Activated T-helper 1 cell treated with anti-CD3 and anti-CD28 coated beads, Interleukin-12 subunit alpha, Interleukin-12 subunit beta, Interleukin-2, Interleukin-4 antibody, amounts not matched to agents 30 ng/mL and 10 ng/mL and 1 ng/mL, durations not matched to agents 14 hours and 24 hours and 36 hours (primary cell): ENCODE measurements at regions not wholly inside any gene's neighbourhood (a gene's known extent, or its start where the extent isn't known, plus 50 kb on each side); places are given as distances from the start of the nearest gene placed in this dataset.

Source experiments
- DNase-seq: peaks from one replicate; pipeline ENCODE4 v3.0.0; 2021; ENCODE audit warnings: low spot score
- H3K27ac Mint-ChIP-seq: one replicate; pipeline ENCODE4 v1.8.0; 2021; ENCODE audit warnings: mild to moderate bottlenecking, mixed read lengths
- H3K27me3 Mint-ChIP-seq: one replicate; pipeline ENCODE4 v1.8.0; 2022; ENCODE audit warnings: mild to moderate bottlenecking, moderate library complexity, mixed read lengths; ENCODE audit not compliant: insufficient read depth
- H3K36me3 Mint-ChIP-seq: one replicate; pipeline ENCODE4 v1.8.0; 2021; ENCODE audit warnings: low read depth, mixed read lengths
- H3K4me1 Mint-ChIP-seq: one replicate; pipeline ENCODE4 v1.8.0; 2021; ENCODE audit warnings: low read depth, mixed read lengths
- H3K4me3 Mint-ChIP-seq: one replicate; pipeline ENCODE4 v1.8.0; 2021; ENCODE audit warnings: mild to moderate bottlenecking, moderate library complexity, mixed read lengths
- H3K9me3 Mint-ChIP-seq: one replicate; pipeline ENCODE4 v1.8.0; 2021; ENCODE audit warnings: mixed read lengths
- intact Hi-C: fragments of 100-400 bp; cut with micrococcal nuclease; formaldehyde crosslinking; loops from one replicate; pipeline ENCODE4 v1.15.1; 2024

DNA sequence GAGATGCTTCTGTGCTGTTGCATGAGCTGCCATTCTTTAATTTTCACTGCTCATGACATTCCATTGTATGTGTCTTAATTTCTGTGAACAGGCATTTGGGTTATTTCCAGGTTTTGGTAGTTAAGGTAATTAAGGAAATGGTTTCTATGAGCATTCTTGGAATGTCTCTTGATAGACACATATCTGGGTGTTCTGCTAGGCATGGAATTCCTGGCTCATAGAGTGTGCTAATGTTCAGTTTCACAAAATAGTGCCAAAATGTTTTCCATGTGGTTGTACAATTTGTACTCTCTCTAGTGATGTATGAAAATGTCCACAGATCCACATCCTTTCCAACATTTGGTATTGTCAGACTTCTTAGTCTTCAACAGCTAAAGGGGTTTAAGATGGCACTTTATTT, 680.9 kb upstream of the SGCG start:
- H3K27me3 Mint-ChIP-seq, result no peaks in the 10 kb centered on the region
- H3K4me3 Mint-ChIP-seq, result no peak overlapping the region
- H3K9me3 Mint-ChIP-seq, result peaks cover 4% of the 10 kb centered on the region
- H3K36me3 Mint-ChIP-seq, result no peaks in the 10 kb centered on the region
- intact Hi-C loops, result no loop called here
- no peak overlapping the region for H3K27ac Mint-ChIP-seq
- DNase-seq, result no peak
- no peaks in the 10 kb centered on the region for H3K4me1 Mint-ChIP-seq

DNA sequence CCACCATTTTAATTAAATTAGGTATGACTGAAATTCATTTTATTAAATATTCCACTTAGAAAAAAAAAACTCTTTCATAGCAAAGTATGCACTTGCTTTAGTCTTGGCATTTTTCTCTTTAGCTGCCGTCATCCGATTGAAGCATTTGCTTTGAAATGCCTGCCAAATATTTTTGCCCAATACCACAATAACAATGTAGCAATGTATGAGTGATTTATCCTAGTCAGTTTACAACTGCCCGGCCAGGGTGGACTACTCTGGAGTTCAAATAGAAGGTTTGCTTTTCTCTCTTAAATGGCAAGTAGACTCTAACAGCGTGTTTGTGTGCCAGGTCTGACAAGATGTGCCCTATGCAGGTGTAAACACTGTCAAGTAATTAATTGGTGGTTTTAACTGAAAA, 675.3 kb upstream of the SGCG start:
- intact Hi-C loops, result no loop called here
- Mint-ChIP-seq H3K27ac (no peak overlapping the region), H3K27me3 (no peaks in the 10 kb centered on the region), H3K9me3 (peaks cover 6% of the 10 kb centered on the region), H3K4me1 (no peaks in the 10 kb centered on the region), H3K4me3 (no peak overlapping the region), H3K36me3 (no peaks in the 10 kb centered on the region)
- no peak for DNase-seq

DNA sequence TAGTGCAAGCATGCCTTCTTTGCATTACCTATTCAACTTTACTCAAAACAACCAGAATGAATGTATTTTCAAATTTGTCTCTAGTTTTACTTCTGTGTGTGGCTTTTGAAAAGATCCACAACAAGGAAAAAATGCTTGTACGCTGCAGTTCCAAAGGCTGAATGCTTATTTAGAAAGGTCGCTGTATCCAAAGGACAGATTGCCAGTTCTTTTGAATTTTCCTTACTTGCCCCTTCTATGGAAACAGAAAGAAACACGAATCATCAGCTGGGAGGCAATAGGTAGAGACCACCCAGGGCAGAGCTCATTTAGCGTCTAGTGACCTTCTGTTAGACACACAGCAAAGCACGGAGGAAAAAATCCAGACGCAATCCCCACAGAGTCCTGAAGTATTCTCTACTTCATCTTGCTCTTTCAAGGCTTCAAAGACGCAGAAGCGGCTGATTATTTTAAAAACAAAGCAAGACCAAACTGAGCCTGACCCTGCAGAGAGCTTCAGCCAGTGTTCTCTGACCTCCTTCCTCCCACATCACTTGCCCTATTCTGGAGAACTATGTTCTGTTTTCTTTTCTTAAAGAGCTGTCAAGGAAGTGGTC, 674.6 kb upstream of the SGCG start:
- DNase-seq, result no peak
- Mint-ChIP-seq H3K27me3 (no peaks in the 10 kb centered on the region), H3K9me3 (peaks cover 6% of the 10 kb centered on the region), H3K4me3 (no peak overlapping the region), H3K27ac (no peak overlapping the region), H3K36me3 (no peaks in the 10 kb centered on the region), H3K4me1 (no peaks in the 10 kb centered on the region)
- intact Hi-C loops, result no loop called here

DNA sequence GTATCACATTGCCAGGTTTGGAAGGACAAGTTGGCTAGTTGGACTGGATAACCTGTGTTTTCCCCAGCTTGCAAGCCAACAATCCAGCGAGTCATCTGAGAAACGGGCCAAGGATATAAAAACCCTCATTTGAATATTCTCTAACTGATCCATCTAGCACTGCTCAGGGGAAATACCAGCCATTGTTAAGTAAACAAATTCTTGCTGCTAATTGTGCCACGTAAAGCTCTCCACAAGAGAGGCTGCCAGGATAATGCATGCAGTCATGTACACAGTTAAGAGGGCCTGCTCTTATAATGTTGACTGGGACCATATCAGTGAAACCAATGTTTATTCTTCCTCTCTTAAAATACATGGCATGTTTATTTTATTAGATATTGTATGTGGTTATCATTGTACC, 663.2 kb upstream of the SGCG start:
- no peaks in the 10 kb centered on the region for H3K36me3 Mint-ChIP-seq
- intact Hi-C loops, result no loop called here
- no peak for DNase-seq

DNA sequence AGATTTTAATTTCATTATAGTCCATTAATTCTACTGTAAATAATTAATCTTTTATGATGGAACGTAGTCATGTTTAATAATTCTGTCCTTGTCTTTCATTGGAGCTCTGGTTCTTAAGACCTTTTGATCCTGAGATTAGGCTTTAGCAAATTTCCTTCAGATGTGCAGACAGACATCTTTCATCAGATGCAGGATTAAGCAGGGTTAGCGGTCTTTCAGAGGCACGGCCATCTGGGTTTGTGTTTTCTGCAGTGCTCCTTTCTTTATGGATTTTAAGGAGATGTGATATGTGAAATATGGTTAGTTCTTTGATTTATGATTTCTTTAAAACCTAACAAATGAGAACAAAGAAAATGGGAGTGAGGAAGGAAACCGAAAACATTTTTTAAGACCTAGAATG, 643.9 kb upstream of the SGCG start:
- no peak for DNase-seq
- Mint-ChIP-seq H3K27me3 (no peaks in the 10 kb centered on the region), H3K27ac (no peak overlapping the region), H3K36me3 (no peaks in the 10 kb centered on the region), H3K9me3 (peaks cover 26% of the 10 kb centered on the region), H3K4me1 (no peaks in the 10 kb centered on the region), H3K4me3 (no peak overlapping the region)
- intact Hi-C loops, result no loop called here

More for the DNA sequence above, 663.2 kb upstream of the SGCG start:
- Mint-ChIP-seq H3K27me3 (no peaks in the 10 kb centered on the region), H3K4me1 (no peaks in the 10 kb centered on the region), H3K27ac (no peak overlapping the region), H3K4me3 (no peak overlapping the region), H3K9me3 (peaks cover 18% of the 10 kb centered on the region)

DNA sequence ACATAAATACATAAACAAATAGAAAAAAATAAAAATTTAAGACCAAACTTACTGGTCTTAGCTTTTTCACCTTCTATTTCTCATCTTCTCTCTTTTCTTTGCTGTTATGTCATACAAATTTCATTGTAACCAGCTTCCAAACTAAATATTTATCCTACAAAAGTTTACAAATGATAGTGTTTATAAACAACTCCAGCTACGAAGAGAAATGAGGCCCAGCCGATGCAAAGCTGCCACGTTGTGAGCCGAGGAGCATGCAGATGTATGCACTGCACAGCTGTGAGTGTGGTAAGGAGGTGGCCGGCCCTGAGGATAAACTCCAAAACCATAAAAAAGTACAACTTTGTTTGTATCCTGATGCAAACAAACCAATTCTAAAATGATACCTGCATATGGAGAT, 642.4 kb upstream of the SGCG start:
- Mint-ChIP-seq H3K9me3 (peaks cover 22% of the 10 kb centered on the region), H3K27ac (no peak overlapping the region), H3K27me3 (no peaks in the 10 kb centered on the region), H3K4me3 (no peak overlapping the region), H3K36me3 (no peaks in the 10 kb centered on the region), H3K4me1 (no peaks in the 10 kb centered on the region)
- intact Hi-C loops, result no loop called here
- no peak for DNase-seq

DNA sequence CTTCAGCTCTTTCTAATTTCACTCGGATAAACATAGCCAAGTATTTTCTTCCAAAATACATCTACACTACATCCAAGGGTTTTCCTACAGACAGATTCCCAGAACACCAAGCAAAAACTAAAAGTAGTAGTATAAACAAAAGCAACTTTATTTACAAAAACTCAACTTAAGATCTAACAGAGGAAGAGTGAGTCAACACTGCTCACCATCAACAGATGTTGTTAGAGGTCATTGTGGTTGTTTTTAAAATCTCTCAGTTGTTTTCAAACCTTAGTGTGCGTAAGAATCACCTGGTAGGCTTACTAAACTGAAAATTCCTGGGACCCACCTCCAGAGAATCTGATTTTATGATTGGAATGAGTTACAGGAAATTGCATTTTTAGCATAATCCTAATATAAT, 631.7 kb upstream of the SGCG start:
- Mint-ChIP-seq H3K4me3 (no peak overlapping the region), H3K4me1 (no peaks in the 10 kb centered on the region), H3K27ac (no peak overlapping the region), H3K27me3 (no peaks in the 10 kb centered on the region), H3K36me3 (no peaks in the 10 kb centered on the region), H3K9me3 (peaks cover 30% of the 10 kb centered on the region)
- intact Hi-C loops, result no loop called here
- no peak for DNase-seq

DNA sequence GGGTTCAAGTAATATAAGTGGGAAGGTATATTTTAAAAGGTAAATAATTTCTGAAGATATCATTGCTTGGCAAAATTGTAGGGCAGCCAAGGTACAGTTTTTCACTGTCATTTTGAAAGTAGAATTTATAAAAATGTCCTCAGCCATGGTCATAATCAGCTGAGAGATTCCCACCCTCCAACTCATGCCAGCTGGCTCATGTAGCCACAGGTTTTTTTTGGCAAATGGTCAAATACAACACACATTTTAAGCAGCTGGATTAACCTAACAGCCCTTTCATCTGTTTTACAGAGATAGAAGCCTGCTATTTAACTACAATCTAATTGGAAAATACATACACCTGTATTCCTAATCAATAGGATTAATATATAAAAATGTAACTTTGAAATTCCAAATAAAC, 619.2 kb upstream of the SGCG start:
- intact Hi-C loops, result no loop called here
- H3K9me3 Mint-ChIP-seq, result peaks cover 16% of the 10 kb centered on the region
- H3K27me3 Mint-ChIP-seq, result no peaks in the 10 kb centered on the region

DNA sequence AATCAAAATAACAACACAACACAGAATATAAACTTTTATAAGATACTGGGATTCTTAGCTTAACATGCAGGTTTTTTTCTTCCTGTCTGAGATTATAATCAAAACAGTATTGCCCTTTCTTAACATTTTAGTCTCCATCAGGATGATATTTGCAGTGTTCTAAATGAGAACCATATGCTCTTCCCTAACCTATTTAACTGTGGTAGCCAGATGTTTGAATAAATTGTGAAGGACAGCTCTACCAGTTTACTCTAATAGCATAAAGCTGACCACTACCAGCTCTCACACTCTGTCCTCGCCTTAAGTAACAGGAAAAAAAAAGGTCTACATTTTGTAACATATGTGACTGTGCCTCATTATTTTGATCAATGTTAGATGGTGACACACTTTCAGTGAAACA, 618.7 kb upstream of the SGCG start:
- intact Hi-C loops, result no loop called here
- Mint-ChIP-seq H3K9me3 (peaks cover 13% of the 10 kb centered on the region), H3K4me1 (no peaks in the 10 kb centered on the region), H3K4me3 (no peak overlapping the region), H3K27ac (no peak overlapping the region), H3K36me3 (no peaks in the 10 kb centered on the region), H3K27me3 (no peaks in the 10 kb centered on the region)
- no peak for DNase-seq

More for the DNA sequence above, 619.2 kb upstream of the SGCG start:
- no peak for DNase-seq
- H3K27ac Mint-ChIP-seq, result no peak overlapping the region
- H3K4me1 Mint-ChIP-seq, result no peaks in the 10 kb centered on the region
- no peak overlapping the region for H3K4me3 Mint-ChIP-seq
- H3K36me3 Mint-ChIP-seq, result no peaks in the 10 kb centered on the region

DNA sequence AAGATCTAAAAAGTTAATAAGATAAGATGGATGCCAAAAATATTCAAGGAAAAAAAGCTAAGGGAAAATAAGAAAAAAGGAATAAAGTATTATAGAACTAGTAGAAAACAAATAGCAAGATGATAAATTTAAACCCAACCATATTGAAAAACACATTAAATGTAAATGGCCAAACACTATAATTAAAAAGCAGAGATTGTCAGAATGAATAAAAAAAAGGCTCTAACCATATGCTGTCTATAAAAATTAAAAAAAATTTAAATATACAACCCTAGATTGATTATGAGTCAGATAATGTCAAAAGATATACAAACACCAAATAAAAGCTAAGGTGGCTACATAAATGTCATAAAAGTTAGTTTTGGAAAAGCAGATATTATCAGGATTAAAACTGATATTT, 617.5 kb upstream of the SGCG start:
- no peaks in the 10 kb centered on the region for H3K27me3 Mint-ChIP-seq
- DNase-seq, result no peak
- intact Hi-C loops, result no loop called here
- no peak overlapping the region for H3K4me3 Mint-ChIP-seq
- H3K9me3 Mint-ChIP-seq, result peaks cover 22% of the 10 kb centered on the region
- H3K27ac Mint-ChIP-seq, result no peak overlapping the region
- H3K4me1 Mint-ChIP-seq, result no peaks in the 10 kb centered on the region
- no peaks in the 10 kb centered on the region for H3K36me3 Mint-ChIP-seq

DNA sequence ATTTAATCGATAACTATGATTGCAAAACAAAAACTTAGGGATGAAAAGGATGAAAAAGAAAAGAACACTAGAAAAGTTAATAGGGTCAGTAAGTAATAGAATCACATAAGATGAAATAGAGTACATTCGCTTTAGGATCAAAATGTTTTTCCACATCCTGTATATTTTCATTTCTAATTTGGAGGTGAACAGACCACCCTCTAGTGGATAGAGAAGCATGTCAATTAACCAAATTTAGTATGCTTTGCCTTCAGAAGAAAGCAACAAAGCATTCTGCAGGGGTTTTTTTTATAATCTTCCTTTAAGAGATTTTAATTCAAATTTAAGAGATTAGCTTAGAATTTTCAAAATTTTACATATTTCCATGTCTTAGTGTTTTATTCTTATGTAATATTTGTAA, 611.0 kb upstream of the SGCG start:
- no peak overlapping the region for H3K4me3 Mint-ChIP-seq
- no peaks in the 10 kb centered on the region for H3K4me1 Mint-ChIP-seq
- H3K9me3 Mint-ChIP-seq, result peaks cover 16% of the 10 kb centered on the region
- H3K27ac Mint-ChIP-seq, result no peak overlapping the region
- no peaks in the 10 kb centered on the region for H3K27me3 Mint-ChIP-seq
- intact Hi-C loops, result no loop called here
- no peaks in the 10 kb centered on the region for H3K36me3 Mint-ChIP-seq
- no peak for DNase-seq

DNA sequence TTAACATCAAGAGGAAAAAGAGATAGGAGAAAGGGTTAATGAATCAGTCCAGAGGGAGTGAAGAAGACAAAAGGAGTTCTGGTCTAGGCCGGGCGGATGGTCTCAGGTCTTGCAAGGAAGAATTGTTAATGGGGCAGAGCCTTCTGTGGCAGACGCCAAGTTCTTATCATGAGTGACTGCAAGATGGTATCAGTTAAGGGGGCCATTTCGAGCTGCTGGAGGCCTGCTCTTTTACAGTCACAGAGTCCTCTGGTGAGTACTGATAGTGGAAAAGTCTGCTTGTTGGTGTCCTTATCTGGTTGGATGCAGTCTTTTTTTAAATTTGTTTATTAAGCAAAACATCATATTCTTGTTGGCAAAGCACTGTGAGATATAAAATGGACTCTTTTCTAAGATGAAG, 590.9 kb upstream of the SGCG start:
- Mint-ChIP-seq H3K36me3 (no peaks in the 10 kb centered on the region), H3K9me3 (peaks cover 24% of the 10 kb centered on the region), H3K4me3 (no peak overlapping the region), H3K4me1 (no peaks in the 10 kb centered on the region), H3K27me3 (no peaks in the 10 kb centered on the region), H3K27ac (no peak overlapping the region)
- no peak for DNase-seq
- intact Hi-C loops, result no loop called here

DNA sequence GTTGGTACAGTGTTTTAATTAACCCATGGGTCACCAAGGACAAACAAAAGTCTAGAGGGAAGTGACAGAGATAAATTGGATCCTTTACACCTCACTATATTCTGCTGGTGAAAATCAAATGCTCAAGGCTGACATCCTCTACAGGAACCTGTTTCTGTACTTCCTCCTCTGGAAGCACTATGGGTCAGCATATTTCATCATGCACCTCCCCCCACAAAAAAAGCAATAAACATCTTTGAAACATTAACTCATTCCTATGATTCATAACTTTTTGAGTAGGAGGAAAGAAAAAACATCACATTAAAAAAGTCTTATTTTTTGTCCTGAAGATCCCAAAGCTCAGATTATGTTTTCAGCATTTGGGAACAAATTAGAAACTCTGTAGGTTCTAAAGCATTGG, 588.3 kb upstream of the SGCG start:
- Mint-ChIP-seq H3K27ac (no peak overlapping the region), H3K4me3 (no peak overlapping the region), H3K27me3 (no peaks in the 10 kb centered on the region), H3K9me3 (peaks cover 11% of the 10 kb centered on the region), H3K4me1 (no peaks in the 10 kb centered on the region), H3K36me3 (no peaks in the 10 kb centered on the region)
- DNase-seq, result no peak
- intact Hi-C loops, result no loop called here

DNA sequence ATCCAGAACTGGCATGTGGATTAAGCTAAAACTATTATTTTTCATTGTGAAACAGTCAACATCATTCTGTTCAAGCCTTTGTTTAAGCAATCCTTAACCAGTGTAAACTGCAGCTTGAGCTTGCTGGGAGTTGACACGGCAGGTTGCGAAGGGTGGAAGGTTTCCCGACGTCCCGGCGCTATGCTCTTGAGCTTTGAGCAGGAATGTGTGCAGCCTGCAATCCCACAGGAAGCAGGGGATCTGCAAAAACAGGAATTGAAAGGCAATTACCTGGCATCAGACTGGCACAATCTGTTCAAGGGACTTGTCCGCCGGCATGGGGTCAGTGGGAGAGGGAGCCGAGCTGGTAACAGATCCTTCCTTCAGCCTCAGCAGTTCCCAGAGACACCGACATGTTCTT, 586.7 kb upstream of the SGCG start:
- H3K27ac Mint-ChIP-seq, result no peak overlapping the region
- H3K4me3 Mint-ChIP-seq, result no peak overlapping the region

More for the DNA sequence above, 586.7 kb upstream of the SGCG start:
- H3K9me3 Mint-ChIP-seq, result peaks cover 7% of the 10 kb centered on the region
- H3K27me3 Mint-ChIP-seq, result no peaks in the 10 kb centered on the region
- intact Hi-C loops, result no loop called here
- no peaks in the 10 kb centered on the region for H3K4me1 Mint-ChIP-seq
- no peaks in the 10 kb centered on the region for H3K36me3 Mint-ChIP-seq
- DNase-seq, result no peak
